HepG2 (cell line): ENCODE measurements at regions not wholly inside any gene's neighbourhood (a gene's known extent, or its start where the extent isn't known, plus 50 kb on each side); places are given as distances from the start of the nearest gene placed in this dataset.

Experiments
- ATAC-seq: fragments of 200-7000 bp; cut with Tn5 transposase; 3 replicates; pipeline ENCODE4 v1.9.1; 2020; ENCODE audit warnings: mild to moderate bottlenecking, moderate library complexity
- BruUV-seq: library from RNA; stranded (reverse); fragments of 400-500 nt; replicated peaks from 2 replicates; lab custom pipeline; 2021; lab: Mats Ljungman, UMichigan
- CTCF ChIA-PET: fragments of 300-600 bp; formaldehyde crosslinking; extraction: SDS; loops from one replicate; lab custom pipeline; 2021; ENCODE audit warnings: low total read pairs, inconsistent platforms, low intra/inter-chr PET ratio; lab: Yijun Ruan, JAX
- POLR2A ChIA-PET: fragments of 350-600 bp; sonication (Branson Sonifier 250); formaldehyde crosslinking; loops from one replicate; lab custom pipeline; 2020; ENCODE audit warnings: antibody characterized with exemption, inconsistent platforms; lab: Yijun Ruan, JAX
- DNase-seq: peaks from one replicate; pipeline ENCODE4 v3.0.0-alpha.2; 2015; ENCODE audit warnings: low spot score
- FAIRE-seq: peaks from 3 replicates; lab custom pipeline; 2011; peaks lifted over from hg19 to GRCh38; lab: Jason Lieb, UNC
- H2AFZ ChIP-seq: one replicate; pipeline ENCODE4 v1.6.1; 2011; ENCODE audit warnings: low read length, inconsistent platforms
- H3K27ac ChIP-seq: fragments of 300-600 bp; 3 replicates; pipeline ENCODE4 v1.8.0; 2011; ENCODE audit warnings: mixed run types, mild to moderate bottlenecking, mixed read lengths, low read length, inconsistent platforms; ENCODE audit not compliant: insufficient read depth; ENCODE audit errors: extremely low read length
- H3K27me3 ChIP-seq, 2 experiments: fragments of 200-600 bp in 1 of 2; 2 replicates in 1 of 2; 3 replicates in 1 of 2; pipeline versions ENCODE4 v1.6.0 to v1.8.0; 2011; ENCODE audit warnings: low read length in 2 of 2, mild to moderate bottlenecking in 2 of 2, moderate library complexity in 2 of 2, inconsistent platforms in 1 of 2; ENCODE audit not compliant: insufficient read depth in 2 of 2, control insufficient read depth in 1 of 2
- H3K36me3 ChIP-seq, 2 experiments: fragments of 200-600 bp in 1 of 2; replicated peaks in 1 of 2; 2 replicates in 1 of 2; 3 replicates in 1 of 2; pipeline versions ENCODE4 v1.5.1 to v1.8.0; 2011; ENCODE audit warnings: low read length in 2 of 2, inconsistent platforms in 1 of 2; ENCODE audit not compliant: insufficient read depth in 2 of 2, control insufficient read depth in 1 of 2
- H3K4me1 ChIP-seq: 2 replicates; pipeline ENCODE4 v1.5.1; 2012; ENCODE audit warnings: low read length, inconsistent platforms; ENCODE audit not compliant: insufficient read depth
- H3K4me2 ChIP-seq: 2 replicates; pipeline ENCODE4 v1.6.0; 2011; ENCODE audit warnings: low read depth, low read length, inconsistent platforms
- H3K4me3 ChIP-seq, 3 experiments: fragments of 200-600 bp in 1 of 3; sonication (generic), shearing (Covaris generic) in 1 of 3; replicated peaks in 1 of 3; 2 replicates each; pipeline ENCODE4 v1.5.1; 2011 to 2016; ENCODE audit warnings: low read length in 3 of 3, inconsistent platforms in 2 of 3, low read depth in 2 of 3, mild to moderate bottlenecking in 2 of 3, control low read depth in 1 of 3, mixed read lengths in 1 of 3; ENCODE audit not compliant: insufficient read depth in 1 of 3
- H3K79me2 ChIP-seq: one replicate; pipeline ENCODE4 v1.6.1; 2011; ENCODE audit warnings: low read length, inconsistent platforms; ENCODE audit not compliant: insufficient read depth
- H3K9ac ChIP-seq: 2 replicates; pipeline ENCODE4 v1.6.0; 2011; ENCODE audit warnings: mild to moderate bottlenecking, low read depth, low read length, inconsistent platforms; ENCODE audit not compliant: insufficient read depth
- H3K9me3 ChIP-seq: 2 replicates; pipeline ENCODE4 v1.5.1; 2012; ENCODE audit warnings: mild to moderate bottlenecking, low read length
- H4K20me1 ChIP-seq: 2 replicates; pipeline ENCODE4 v1.6.0; 2011; ENCODE audit warnings: inconsistent platforms, mild to moderate bottlenecking, low read length, moderate library complexity; ENCODE audit not compliant: insufficient read depth
- AHR ChIP-seq: IDR thresholded peaks from 2 replicates; pipeline ENCODE4 v1.6.1; 2018; ENCODE audit warnings: missing genetic modification reagents, missing compliant biosample characterization
- ARID4A ChIP-seq: sonication (generic); formaldehyde crosslinking; IDR thresholded peaks from 2 replicates; pipeline ENCODE4 v1.5.0; 2020; ENCODE audit warnings: mild to moderate bottlenecking, missing genetic modification reagents, borderline replicate concordance
- BHLHE40 ChIP-seq: IDR thresholded peaks from 2 replicates; pipeline ENCODE4 v1.6.1; 2011; ENCODE audit warnings: low read length, improper control_type of control experiment
- ERF ChIP-seq: IDR thresholded peaks from 2 replicates; pipeline ENCODE4 v1.6.1; 2018; ENCODE audit warnings: missing biosample characterization, missing genetic modification reagents
- FOXM1 ChIP-seq: sonication (generic); formaldehyde crosslinking; IDR thresholded peaks from 2 replicates; pipeline ENCODE4 v1.5.0; 2020; ENCODE audit warnings: missing genetic modification reagents
- MYC ChIP-seq: sonication (generic); formaldehyde crosslinking; IDR thresholded peaks from 2 replicates; pipeline ENCODE4 v1.9.0; 2021; ENCODE audit warnings: missing genetic modification reagents, borderline replicate concordance
- NFKB2 ChIP-seq: sonication (generic); formaldehyde crosslinking; IDR thresholded peaks from 2 replicates; pipeline ENCODE4 v1.4.0; 2020; ENCODE audit warnings: missing genetic modification reagents, borderline replicate concordance
- PCBP2 ChIP-seq: fragments of 200-400 bp; formaldehyde crosslinking; optimal IDR thresholded peaks from 2 replicates; pipeline ENCODE3; 2018; ENCODE audit warnings: low read length, low read depth; ENCODE audit not compliant: poor library complexity, severe bottlenecking
- STAT6 ChIP-seq: sonication (generic); formaldehyde crosslinking; IDR thresholded peaks from 2 replicates; pipeline ENCODE4 v1.4.0; 2020; ENCODE audit warnings: missing genetic modification reagents, mild to moderate bottlenecking, borderline replicate concordance
- TRIM24 ChIP-seq: sonication (generic); formaldehyde crosslinking; IDR thresholded peaks from 2 replicates; pipeline ENCODE4 v1.8.0; 2022; ENCODE audit warnings: mild to moderate bottlenecking, missing genetic modification reagents
- ZFP82 ChIP-seq: sonication (generic); formaldehyde crosslinking; IDR thresholded peaks from 2 replicates; pipeline ENCODE4 v1.5.1; 2020; ENCODE audit warnings: mild to moderate bottlenecking, missing genetic modification reagents, borderline replicate concordance
- ZNF460 ChIP-seq: sonication (generic); formaldehyde crosslinking; IDR thresholded peaks from 2 replicates; pipeline ENCODE4 v1.5.1; 2020; ENCODE audit warnings: missing genetic modification reagents, mild to moderate bottlenecking, borderline replicate concordance
- WGBS: methylation state at CpG from one replicate; pipeline ENCODE4 v1.1.6; 2017; ENCODE audit warnings: low lambda C conversion rate; 5-methylcytosine and 5-hydroxymethylcytosine counted together
- in situ Hi-C: cut with HindIII; loops from 2 replicates; pipeline ENCODE4 v1.10.0; 2017; ENCODE audit warnings: low pct_unique_long_range_greater_than_20kb; ENCODE audit not compliant: extremely low pct_ligation_motif_present
- intact Hi-C: fragments of 100-400 bp; cut with micrococcal nuclease; formaldehyde crosslinking; loops from one replicate; pipeline ENCODE4 v1.10.0; 2022; ENCODE audit not compliant: unreplicated experiment

- POLR2A ChIA-PET: no interaction called here
- FAIRE-seq: no peak
- no TSS peak for BruUV-seq
- in situ Hi-C loops (no loop called here), intact Hi-C loops (no loop called here)
- DNase-seq: no peak
- Histone ChIP-seq H3K4me3 (no peak overlapping the region), H3K9ac (no peak overlapping the region), H3K4me2 (no peak overlapping the region), H3K79me2 (no peaks in the 10 kb centered on the region), H4K20me1 (no peaks in the 10 kb centered on the region), H3K9me3 (no peaks in the 10 kb centered on the region), H3K27ac (no peak overlapping the region), H3K27me3 (no peaks in the 10 kb centered on the region), H2AFZ (no peak overlapping the region), H3K4me1 (no peaks in the 10 kb centered on the region), H3K36me3 (no peaks in the 10 kb centered on the region)
- ATAC-seq: no peak
- WGBS: 1% methylated on average over 3 of the region's 3 CpGs
- CTCF ChIA-PET: no interaction called here
- TF ChIP-seq ERF (CRISPR knock-in tag): no peak
- no peak for TF ChIP-seq ZNF460 (CRISPR knock-in tag)
- no peak for TF ChIP-seq MYC (CRISPR knock-in tag)
- TF ChIP-seq ARID4A: no peak
- TF ChIP-seq TRIM24 (CRISPR knock-in tag): no peak
- no peak for TF ChIP-seq STAT6 (CRISPR knock-in tag)
- no peak for TF ChIP-seq AHR (CRISPR knock-in tag)
- no peak for TF ChIP-seq BHLHE40
- TF ChIP-seq NFKB2: no peak
- TF ChIP-seq PCBP2: no peak
- no peak for TF ChIP-seq ZFP82
- no peak for TF ChIP-seq FOXM1 (CRISPR knock-in tag)
Measured at GRCh38 chr2:145287736-145288135, 767.8 kb upstream of the ZEB2 start.
